ENCODE measurements at regions not wholly inside any gene's neighbourhood (a gene's known extent, or its start where the extent isn't known, plus 50 kb on each side); places are given as distances from the start of the nearest gene placed in this dataset.
"Not testable (repeated sequence)": the region's sequence is repeated elsewhere in the genome, so short reads cannot be mapped to it uniquely, and the experiment has no call there.

GRCh38 chr17:30682280-30682679, 142.2 kb downstream of the CRLF3 start:
- not testable (repeated sequence) for DNase-seq

GRCh38 chr17:30680681-30681080, 143.8 kb downstream of the CRLF3 start:
- DNase-seq, result not testable (repeated sequence)

- DNase-seq, result no peak
These were observed 146.8 kb downstream of the CRLF3 start for GRCh38 chr17:30677550-30678249.

GRCh38 chr17:30675777-30676492, 148.6 kb downstream of the CRLF3 start:
- not testable (repeated sequence) for DNase-seq

- not testable (repeated sequence) for DNase-seq
These were observed 155.3 kb downstream of the CRLF3 start for GRCh38 chr17:30669217-30669649.

GRCh38 chr17:30668360-30669181, 155.9 kb downstream of the CRLF3 start:
- not testable (repeated sequence) for DNase-seq

GRCh38 chr17:30667657-30668359, 156.7 kb downstream of the CRLF3 start:
- not testable (repeated sequence) for DNase-seq

- DNase-seq, result not testable (repeated sequence)
These were observed 157.4 kb downstream of the CRLF3 start for GRCh38 chr17:30666838-30667656.

GRCh38 chr17:30663727-30664455, 160.6 kb downstream of the CRLF3 start:
- not testable (repeated sequence) for DNase-seq

GRCh38 chr17:30657148-30657547, 167.3 kb downstream of the CRLF3 start:
- not testable (repeated sequence) for DNase-seq

- not testable (repeated sequence) for DNase-seq
These were observed 171.5 kb downstream of the CRLF3 start for GRCh38 chr17:30653038-30653437.

- not testable (repeated sequence) for DNase-seq
These were observed 172.9 kb downstream of the GOSR1 start for GRCh38 chr17:30650149-30650548.

- DNase-seq, result not testable (repeated sequence)
These were observed 170.9 kb downstream of the GOSR1 start for GRCh38 chr17:30648015-30648620.

GRCh38 chr17:30645875-30646274, 168.7 kb downstream of the GOSR1 start:
- not testable (repeated sequence) for DNase-seq

GRCh38 chr17:30644713-30645112, 167.5 kb downstream of the GOSR1 start:
- not testable (repeated sequence) for DNase-seq

- not testable (repeated sequence) for DNase-seq
These were observed 167.1 kb downstream of the GOSR1 start for GRCh38 chr17:30644287-30644686.

- DNase-seq, result not testable (repeated sequence)
These were observed 164.2 kb downstream of the GOSR1 start for GRCh38 chr17:30641428-30641827.

- DNase-seq, result not testable (repeated sequence)
These were observed 162.2 kb downstream of the GOSR1 start for GRCh38 chr17:30639391-30639790.

GRCh38 chr17:30638968-30639367, 161.8 kb downstream of the GOSR1 start:
- not testable (repeated sequence) for DNase-seq

- not testable (repeated sequence) for DNase-seq
These were observed 154.4 kb downstream of the GOSR1 start for GRCh38 chr17:30631651-30632050.
